ENCODE measurements at regions not wholly inside any gene's neighbourhood (a gene's known extent, or its start where the extent isn't known, plus 50 kb on each side); places are given as distances from the start of the nearest gene placed in this dataset.

- no peak for DNase-seq
Observed at GRCh38 chr2:45300026-45300750, 290.9 kb upstream of the SIX2 start.

DNA sequence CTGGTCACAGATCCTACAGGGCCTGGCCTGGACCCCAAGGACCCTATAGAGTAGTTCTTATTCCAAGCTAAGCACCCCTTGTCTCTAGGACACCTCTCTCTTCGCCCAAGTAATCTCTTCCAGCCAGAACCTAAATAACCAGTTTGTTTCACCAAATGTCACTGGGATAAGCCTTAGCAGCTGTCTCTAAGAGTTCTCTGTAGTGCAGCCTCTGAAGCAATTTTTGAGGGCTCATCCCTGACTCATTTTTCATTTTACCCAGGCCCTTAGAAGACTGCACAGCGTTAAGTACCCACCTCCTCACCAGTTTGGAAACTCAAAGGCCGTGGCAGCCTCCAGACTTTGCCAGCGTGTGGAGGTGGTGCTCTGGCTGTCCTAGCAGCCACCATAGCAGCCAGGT is 290.1 kb upstream of the SIX2 start:
- DNase-seq: no peak

DNA sequence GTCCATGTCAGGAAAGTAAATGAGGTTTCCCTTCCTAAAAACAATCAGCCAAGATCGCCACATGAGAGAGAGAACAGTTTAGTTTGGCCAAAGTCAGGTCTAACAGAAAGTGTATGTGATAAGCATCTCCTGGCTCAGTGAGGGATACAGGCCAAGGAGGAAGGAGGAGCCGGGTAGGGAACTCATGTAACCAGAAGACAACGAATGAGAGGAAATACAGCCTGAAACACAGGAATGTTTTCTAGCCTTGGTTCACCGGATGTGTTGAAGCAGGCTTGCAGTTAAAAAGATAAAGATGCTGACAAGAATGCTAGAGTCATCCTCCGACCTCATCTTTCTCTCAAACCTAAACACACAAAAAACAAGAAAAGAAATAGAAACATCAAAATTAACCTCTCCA is 283.9 kb upstream of the SIX2 start:
- no peak for DNase-seq

- no peak for DNase-seq
Observed at GRCh38 chr2:45291296-45291701, 282.0 kb upstream of the SIX2 start.

- no peak for DNase-seq
Observed at GRCh38 chr2:45289997-45290709, 280.9 kb upstream of the SIX2 start.

DNA sequence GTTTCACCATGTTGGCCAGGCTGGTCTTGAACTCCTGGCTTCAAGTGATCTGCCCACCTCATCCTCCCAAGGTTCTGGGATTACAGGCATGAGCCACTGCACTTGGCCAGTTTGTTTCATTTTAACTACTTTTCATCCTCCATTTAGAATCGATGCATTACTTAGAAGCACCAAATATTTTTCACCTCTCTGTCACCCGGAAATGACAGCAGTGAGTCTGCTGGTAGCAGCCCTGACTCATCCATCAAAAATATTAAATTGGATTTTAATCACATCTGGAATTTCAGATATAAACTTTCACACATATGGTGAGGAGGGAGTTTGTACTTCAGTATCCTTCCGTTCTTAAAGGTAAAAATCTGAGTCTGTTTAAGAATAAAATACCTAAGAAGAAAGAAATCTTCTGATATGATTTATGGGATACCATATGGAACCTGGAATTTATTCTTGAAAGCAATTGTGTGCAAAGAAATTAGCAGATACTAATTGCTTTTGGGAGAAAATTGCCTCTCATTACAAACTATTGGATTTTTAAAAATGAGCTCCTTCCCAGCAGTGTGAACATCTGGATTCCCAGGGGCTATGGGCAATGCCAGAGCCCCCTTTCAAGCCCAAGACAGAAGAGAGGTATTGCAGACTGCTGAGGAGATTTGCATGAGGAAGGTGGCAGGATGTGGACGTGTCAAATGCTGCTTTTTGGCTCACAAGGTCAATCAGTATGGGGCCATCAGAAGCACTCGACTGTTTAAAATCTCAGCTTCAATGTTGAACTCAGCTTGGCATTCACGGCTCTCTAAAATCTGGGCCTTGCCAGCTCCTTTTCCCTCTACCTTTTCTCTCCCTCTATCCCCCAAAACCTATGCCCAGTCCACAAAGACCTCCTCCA is 279.5 kb upstream of the SIX2 start:
- DNase-seq: no peak

GRCh38 chr2:45287045-45287444 is 277.8 kb upstream of the SIX2 start:
- DNase-seq: no peak

- DNase-seq: no peak
Observed at GRCh38 chr2:45285771-45286390, 276.6 kb upstream of the SIX2 start.

- no peak for DNase-seq
Observed at GRCh38 chr2:45285311-45285710, 276.1 kb upstream of the SIX2 start.

DNA sequence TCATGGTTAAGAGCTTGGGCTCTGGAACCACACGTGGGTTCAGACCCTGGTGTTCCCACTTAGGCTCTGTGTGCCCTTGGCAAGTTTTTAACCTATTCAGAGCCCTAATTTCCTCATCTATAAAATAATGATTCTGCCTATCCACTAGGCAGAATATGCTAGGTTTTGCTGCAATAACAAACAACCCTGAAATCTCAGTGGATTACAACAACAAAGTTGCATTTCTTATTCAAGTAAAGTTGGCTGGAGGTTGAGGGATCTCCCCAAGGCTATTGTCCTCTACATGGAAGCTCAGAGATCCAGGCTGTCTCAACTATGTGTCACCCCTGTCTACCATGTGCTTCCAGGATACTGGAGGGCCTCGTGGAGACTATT is 275.4 kb upstream of the SIX2 start:
- DNase-seq: no peak

DNA sequence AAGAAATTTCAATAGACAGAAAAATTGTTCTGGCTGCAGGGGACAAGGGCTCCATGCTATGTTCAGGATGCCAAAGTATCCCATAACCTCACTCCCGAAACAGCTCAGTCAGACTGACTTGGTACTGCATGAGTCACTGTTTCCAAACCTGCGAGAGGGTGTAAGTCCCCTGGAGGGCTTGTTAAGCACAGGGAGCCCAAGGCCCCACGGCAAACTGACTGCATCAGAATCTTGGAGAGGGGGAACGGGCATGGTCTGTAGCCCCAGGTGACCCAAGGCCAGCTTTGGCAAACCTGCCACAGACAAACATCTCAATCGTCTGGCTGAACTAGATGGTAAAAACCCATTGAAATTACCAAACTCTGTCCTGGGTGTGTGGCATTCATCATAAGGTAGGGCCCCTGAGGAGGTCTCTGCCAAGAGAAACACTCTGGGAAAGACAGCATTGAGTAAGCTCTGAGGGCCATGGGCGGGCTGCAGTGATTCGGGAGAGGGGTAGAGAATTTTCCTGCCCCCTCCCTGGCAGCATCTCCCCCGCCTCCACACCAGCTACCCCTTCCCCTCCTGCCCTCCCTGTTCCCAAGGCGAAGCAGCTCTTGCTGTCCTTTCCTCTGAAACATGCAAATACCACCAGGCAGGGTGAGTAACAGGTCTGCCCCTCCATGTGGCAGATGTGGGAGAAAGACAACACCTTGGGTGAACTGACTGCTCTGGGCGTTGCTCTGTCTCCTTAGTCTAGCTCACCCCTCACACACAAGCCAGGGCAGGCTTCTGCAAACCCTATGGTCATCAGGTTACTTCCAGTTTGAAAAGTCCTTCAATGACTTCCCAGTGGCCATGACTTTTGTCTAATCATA is 274.7 kb upstream of the SIX2 start:
- DNase-seq: no peak

GRCh38 chr2:45282646-45283045 is 273.4 kb upstream of the SIX2 start:
- no peak for DNase-seq

DNA sequence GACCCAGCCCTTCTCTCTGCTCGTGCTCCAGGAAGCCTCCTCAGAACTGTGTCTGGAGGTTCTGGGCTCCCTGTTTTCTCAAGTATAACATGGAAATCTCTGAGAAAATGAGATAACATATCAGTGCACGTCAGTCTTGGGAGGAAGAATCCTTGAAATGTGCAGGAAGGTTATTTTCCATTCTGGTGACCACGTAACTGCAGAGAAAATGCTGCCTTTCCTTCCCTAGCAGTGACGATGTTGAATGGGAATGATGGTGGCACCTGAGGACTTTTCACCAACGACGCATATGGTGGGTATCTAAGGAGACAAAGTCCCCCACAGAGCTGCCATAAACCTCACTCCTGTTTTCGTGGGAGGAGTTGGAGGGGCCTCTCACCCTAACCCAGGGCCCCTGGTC is 272.1 kb upstream of the SIX2 start:
- DNase-seq: no peak

DNA sequence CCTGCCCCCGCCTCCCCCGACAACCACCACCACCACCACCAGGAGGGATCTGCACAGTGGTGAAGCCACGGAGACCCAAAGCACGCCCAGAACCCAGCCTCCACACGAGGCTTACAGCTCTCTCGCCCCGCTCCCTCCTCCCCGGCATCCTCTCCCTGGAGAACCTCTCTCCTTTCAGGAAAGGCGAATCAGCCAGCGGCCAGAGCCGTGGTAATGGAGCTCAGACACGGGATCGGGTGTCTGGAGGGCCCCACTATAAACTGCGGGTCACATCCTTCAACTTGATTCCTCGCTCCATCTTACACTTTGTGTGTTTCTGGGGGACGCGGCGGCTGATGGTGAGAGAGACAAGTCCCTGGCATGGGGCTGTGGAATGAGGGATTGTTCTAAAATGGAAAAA is 271.5 kb upstream of the SIX2 start:
- DNase-seq: no peak

DNA sequence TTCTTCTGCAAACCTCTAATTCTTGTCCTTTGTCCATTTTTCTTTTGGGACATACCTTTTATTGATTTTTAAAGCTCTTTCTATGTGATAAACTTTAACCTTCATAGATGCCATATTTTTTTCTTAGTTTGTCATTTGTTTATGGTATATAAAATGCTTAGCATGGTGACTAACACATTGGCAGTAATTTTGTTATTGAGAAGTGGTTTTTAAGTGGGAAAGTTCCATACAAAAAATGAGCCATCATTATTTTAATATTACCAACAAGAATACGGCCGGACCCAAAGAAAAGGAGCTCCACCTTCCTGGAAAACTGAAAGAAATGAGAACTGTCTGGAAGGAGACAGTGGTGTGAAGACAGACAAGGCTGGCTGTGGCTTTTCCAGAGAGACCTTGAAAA is 270.1 kb upstream of the SIX2 start:
- no peak for DNase-seq

- DNase-seq: no peak
Observed at GRCh38 chr2:45278365-45279078, 269.3 kb upstream of the SIX2 start.

DNA sequence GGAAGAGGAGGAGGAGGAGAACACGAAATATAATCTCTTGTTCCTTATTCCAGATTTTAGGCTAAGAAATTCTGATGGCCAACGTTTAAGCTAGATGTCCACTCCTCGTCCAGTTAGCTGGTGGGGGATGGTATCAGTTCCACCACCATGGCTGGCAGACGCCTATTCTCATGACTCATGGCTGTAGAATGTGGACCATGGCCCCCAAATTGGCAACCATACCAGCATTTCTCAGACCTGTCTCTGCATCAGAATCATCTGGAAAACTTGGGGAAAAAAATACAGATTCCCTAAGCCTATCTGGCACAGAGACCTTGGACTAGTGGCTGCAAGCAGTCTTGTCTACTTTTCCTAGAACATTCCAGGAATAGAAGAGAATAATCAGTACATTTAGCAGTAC is 267.7 kb upstream of the SIX2 start:
- DNase-seq: no peak

DNA sequence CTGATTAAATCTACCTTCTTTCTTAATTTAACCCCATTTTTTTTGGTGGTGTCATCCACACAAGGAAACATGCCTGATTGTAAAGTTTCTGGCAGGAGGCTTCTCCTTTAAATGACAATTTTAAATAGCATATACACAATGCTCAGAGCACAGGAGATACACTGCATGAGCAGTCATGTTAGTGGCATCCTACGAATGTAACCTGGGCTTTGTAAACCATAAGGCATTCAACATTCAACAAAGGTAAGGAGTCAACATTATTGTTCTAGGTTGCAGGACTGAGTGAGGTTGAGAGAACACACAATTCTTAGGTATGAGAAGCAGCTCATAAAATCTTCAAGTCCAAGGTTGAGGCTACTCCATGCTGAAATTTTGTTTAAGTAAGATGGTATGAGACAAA is 266.6 kb upstream of the SIX2 start:
- no peak for DNase-seq

GRCh38 chr2:45275242-45275805 is 266.1 kb upstream of the SIX2 start:
- no peak for DNase-seq

- no peak for DNase-seq
Observed at GRCh38 chr2:45274250-45274926, 265.1 kb upstream of the SIX2 start.
